PC-9 (cell line): ENCODE measurements at regions not wholly inside any gene's neighbourhood (a gene's known extent, or its start where the extent isn't known, plus 50 kb on each side); places are given as distances from the start of the nearest gene placed in this dataset.
"Not testable (repeated sequence)": the region's sequence is repeated elsewhere in the genome, so short reads cannot be mapped to it uniquely, and the experiment has no call there.

Experiments used
- CTCF ChIP-seq: fragments of 200-600 bp; sonication (generic); conservative IDR thresholded peaks from 2 replicates; pipeline ENCODE4 v1.6.1; 2017; ENCODE audit warnings: mixed run types, antibody characterized with exemption, mild to moderate bottlenecking, moderate library complexity
- EZH2 ChIP-seq: fragments of 200-600 bp; sonication (generic); IDR thresholded peaks from 2 replicates; pipeline ENCODE4 v1.8.0; 2017; ENCODE audit warnings: antibody characterized with exemption, low read depth

DNA sequence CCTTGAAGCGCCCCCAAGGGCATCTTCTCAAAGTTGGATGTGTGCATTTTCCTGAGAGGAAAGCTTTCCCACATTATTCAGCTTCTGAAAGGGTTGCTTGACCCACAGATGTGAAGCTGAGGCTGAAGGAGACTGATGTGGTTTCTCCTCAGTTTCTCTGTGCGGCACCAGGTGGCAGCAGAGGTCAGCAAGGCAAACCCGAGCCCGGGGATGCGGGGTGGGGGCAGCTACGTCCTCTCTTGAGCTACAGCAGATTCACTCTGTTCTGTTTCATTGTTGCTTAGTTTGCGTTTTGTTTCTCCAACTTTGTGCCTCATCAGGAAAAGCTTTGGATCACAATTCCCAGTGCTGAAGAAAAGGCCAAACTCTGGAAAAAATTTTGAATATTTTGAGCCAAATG is 100.5 kb downstream of the OR4F16 start:
- TF ChIP-seq CTCF: peak; percentile 65
- not testable (repeated sequence) for TF ChIP-seq EZH2
